HUES48 (cell line): ENCODE measurements at regions not wholly inside any gene's neighbourhood (a gene's known extent, or its start where the extent isn't known, plus 50 kb on each side); places are given as distances from the start of the nearest gene placed in this dataset.
A peak's percentile ranks its signal among the peaks of the same experiment; 100 is the strongest.

Source experiments
- H3K27ac ChIP-seq: one replicate; pipeline ENCODE4 v1.7.0; 2013; ENCODE audit warnings: low read depth, low read length, inconsistent platforms
- H3K27me3 ChIP-seq: 2 replicates; pipeline ENCODE4 v1.6.1; 2013; ENCODE audit warnings: mild to moderate bottlenecking, low read length; ENCODE audit not compliant: control insufficient read depth, insufficient read depth
- H3K36me3 ChIP-seq: 2 replicates; pipeline ENCODE4 v1.6.1; 2013; ENCODE audit warnings: low read length; ENCODE audit not compliant: control insufficient read depth, insufficient read depth
- H3K4me1 ChIP-seq: 2 replicates; pipeline ENCODE4 v1.6.1; 2013; ENCODE audit warnings: mild to moderate bottlenecking, low read length; ENCODE audit not compliant: control insufficient read depth, insufficient read depth
- H3K4me3 ChIP-seq: 2 replicates; pipeline ENCODE4 v1.5.1; 2013; ENCODE audit warnings: mild to moderate bottlenecking, low read depth, low read length
- H3K9ac ChIP-seq: 2 replicates; pipeline ENCODE4 v1.6.1; 2013; ENCODE audit warnings: mild to moderate bottlenecking, low read depth, low read length, moderate library complexity
- H3K9me3 ChIP-seq: 2 replicates; pipeline ENCODE4 v1.6.1; 2013; ENCODE audit warnings: low read length; ENCODE audit not compliant: control insufficient read depth, insufficient read depth

GRCh38 chr1:30819244-30819571 is 61.6 kb upstream of the LAPTM5 start:
- H3K4me3 ChIP-seq: no peak overlapping the region
- no peak overlapping the region for H3K9ac ChIP-seq
- H3K9me3 ChIP-seq: no peaks in the 10 kb centered on the region
- peaks cover 23% of the 10 kb centered on the region for H3K4me1 ChIP-seq
- H3K27me3 ChIP-seq: 0 out of 2 replicates have a peak, but pooled peaks cover 4% of the 10 kb centered on the region
- no peak overlapping the region for H3K27ac ChIP-seq
- no peaks in the 10 kb centered on the region for H3K36me3 ChIP-seq

DNA sequence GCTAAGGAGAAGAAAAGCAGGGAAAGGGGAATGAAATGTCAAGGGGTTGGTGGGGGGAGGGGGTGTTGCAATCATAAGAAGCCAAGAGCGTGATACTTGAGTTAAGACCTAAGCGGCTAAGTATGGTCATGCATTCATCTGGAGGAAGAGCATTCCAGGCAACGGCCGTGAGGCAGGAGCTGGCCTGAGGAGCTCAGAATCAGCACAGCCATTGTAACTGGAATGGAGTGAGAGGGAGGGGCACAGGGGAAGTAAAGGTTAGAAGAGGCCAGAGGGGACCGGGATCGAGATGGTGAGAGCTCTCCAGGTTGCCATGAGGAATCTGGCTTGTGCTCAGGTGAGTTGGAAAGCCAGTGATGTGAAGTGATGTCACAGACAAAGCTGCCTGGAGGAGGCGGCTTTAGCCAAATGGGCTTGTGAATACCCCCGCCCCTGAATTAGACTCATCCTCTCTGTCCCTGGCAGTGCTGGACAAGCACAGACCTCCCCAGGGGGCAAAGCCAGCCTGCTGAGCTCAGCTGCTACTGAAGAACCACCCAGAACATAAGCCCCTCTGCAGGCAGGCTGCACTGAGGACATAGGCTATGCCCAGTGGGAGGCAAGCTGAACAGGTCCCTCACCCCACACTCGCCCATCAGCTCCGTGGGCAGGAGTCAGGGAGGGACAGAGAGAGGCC is 61.1 kb upstream of the LAPTM5 start:
- no peak overlapping the region for H3K27ac ChIP-seq
- 0 out of 2 replicates have a peak, but pooled peaks cover 4% of the 10 kb centered on the region for H3K27me3 ChIP-seq
- H3K9ac ChIP-seq: no peak overlapping the region
- H3K36me3 ChIP-seq: no peaks in the 10 kb centered on the region
- H3K4me1 ChIP-seq: peaks cover 20% of the 10 kb centered on the region
- H3K9me3 ChIP-seq: no peaks in the 10 kb centered on the region
- H3K4me3 ChIP-seq: no peak overlapping the region

DNA sequence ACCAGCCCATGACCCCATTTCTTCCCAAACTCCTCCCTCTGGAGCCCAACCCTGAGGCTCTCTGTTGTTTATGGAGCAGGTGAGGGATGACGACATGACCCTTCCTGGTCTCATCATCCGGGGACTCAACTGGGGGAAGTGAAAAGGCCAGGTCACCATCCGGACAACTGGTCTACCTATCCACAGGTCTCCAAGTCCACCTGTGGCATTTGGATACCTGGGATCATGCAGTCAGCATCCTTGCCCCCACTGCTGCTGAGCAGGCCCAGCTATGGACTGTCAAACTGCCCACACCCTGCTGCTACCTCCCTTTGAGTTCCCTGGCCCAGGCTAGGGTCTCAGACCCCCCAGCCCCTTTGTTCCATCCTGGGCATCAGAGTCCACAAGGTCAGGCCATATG is 60.0 kb upstream of the LAPTM5 start:
- Histone ChIP-seq H3K36me3 (no peaks in the 10 kb centered on the region), H3K27me3 (no peaks in the 10 kb centered on the region), H3K4me3 (no peak overlapping the region), H3K9me3 (no peaks in the 10 kb centered on the region), H3K9ac (no peak overlapping the region), H3K27ac (no peak overlapping the region), H3K4me1 (peaks cover 14% of the 10 kb centered on the region)

GRCh38 chr1:30817077-30817438 is 59.5 kb upstream of the LAPTM5 start:
- no peaks in the 10 kb centered on the region for H3K9me3 ChIP-seq
- peaks cover 14% of the 10 kb centered on the region for H3K4me1 ChIP-seq
- H3K36me3 ChIP-seq: no peaks in the 10 kb centered on the region
- H3K9ac ChIP-seq: no peak overlapping the region
- no peak overlapping the region for H3K27ac ChIP-seq
- no peak overlapping the region for H3K4me3 ChIP-seq
- no peaks in the 10 kb centered on the region for H3K27me3 ChIP-seq

DNA sequence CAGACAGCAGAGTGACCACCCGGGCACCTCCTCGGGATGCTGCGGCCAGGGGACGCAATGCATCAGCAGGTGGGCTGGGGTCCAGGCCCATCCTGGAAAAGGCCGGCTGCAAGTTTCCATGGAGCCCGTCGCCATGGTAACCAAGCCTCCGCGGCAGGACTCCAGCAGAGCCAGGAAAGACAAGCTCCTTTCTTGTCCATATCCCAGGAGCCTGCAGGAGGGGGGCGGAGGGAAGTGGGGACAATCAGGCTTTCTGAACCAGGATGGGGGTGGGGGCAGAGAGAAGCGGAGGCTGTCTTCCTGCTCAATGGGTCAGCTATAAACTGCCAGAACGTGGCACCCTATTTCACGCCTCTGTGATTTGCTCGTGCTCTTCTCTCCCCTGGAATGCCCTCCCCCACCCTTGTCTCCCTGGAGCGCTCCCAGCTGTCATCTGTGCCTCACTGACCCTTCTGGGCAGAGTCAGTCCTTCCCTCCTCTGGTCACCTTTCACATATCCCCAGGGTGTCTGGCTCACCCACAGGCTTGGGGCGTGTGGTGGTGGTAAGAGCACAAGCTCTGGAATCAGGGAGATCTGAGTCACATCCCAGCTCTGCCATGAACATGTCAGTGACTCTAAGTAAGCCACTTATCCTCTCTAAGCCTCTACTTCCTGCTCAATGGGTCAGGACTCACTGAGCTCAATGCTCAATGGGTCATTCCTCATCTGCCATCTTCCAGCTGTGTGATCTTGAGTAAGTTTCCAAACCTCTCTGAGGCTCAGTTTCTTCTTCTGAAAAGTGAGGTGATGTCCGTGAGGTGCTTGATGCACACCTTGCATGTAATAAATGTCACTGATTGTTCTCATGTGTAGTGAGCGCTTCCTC is 58.9 kb upstream of the LAPTM5 start:
- H3K4me3 ChIP-seq: peak overlapping the region; percentile 40; the same call in 1 of the 2 replicates
- H3K27ac ChIP-seq: no peak overlapping the region
- H3K9me3 ChIP-seq: no peaks in the 10 kb centered on the region
- no peaks in the 10 kb centered on the region for H3K27me3 ChIP-seq
- no peak overlapping the region for H3K9ac ChIP-seq
- peaks cover 14% of the 10 kb centered on the region for H3K4me1 ChIP-seq
- H3K36me3 ChIP-seq: no peaks in the 10 kb centered on the region

GRCh38 chr1:30815556-30815955 is 58.0 kb upstream of the LAPTM5 start:
- Histone ChIP-seq H3K4me3 (no peak overlapping the region), H3K36me3 (no peaks in the 10 kb centered on the region), H3K9ac (no peak overlapping the region), H3K27me3 (no peaks in the 10 kb centered on the region), H3K27ac (no peak overlapping the region), H3K9me3 (no peaks in the 10 kb centered on the region), H3K4me1 (peaks cover 14% of the 10 kb centered on the region)

GRCh38 chr1:30814292-30814691 is 56.7 kb upstream of the LAPTM5 start:
- Histone ChIP-seq H3K9me3 (no peaks in the 10 kb centered on the region), H3K4me1 (peaks cover 22% of the 10 kb centered on the region), H3K4me3 (no peak overlapping the region), H3K27ac (no peak overlapping the region), H3K36me3 (no peaks in the 10 kb centered on the region), H3K27me3 (no peaks in the 10 kb centered on the region), H3K9ac (no peak overlapping the region)

- H3K9ac ChIP-seq: no peak overlapping the region
- no peaks in the 10 kb centered on the region for H3K27me3 ChIP-seq
- peaks cover 27% of the 10 kb centered on the region for H3K4me1 ChIP-seq
- H3K9me3 ChIP-seq: no peaks in the 10 kb centered on the region
- no peak overlapping the region for H3K27ac ChIP-seq
- no peak overlapping the region for H3K4me3 ChIP-seq
- no peaks in the 10 kb centered on the region for H3K36me3 ChIP-seq
These were observed 54.5 kb upstream of the LAPTM5 start for GRCh38 chr1:30812076-30812475.

- Histone ChIP-seq H3K4me3 (no peak overlapping the region), H3K9me3 (no peaks in the 10 kb centered on the region), H3K27me3 (no peaks in the 10 kb centered on the region), H3K27ac (no peak overlapping the region), H3K9ac (no peak overlapping the region), H3K36me3 (no peaks in the 10 kb centered on the region), H3K4me1 (peaks cover 19% of the 10 kb centered on the region)
These were observed 53.6 kb upstream of the LAPTM5 start for GRCh38 chr1:30811187-30811586.

- Histone ChIP-seq H3K9ac (no peak overlapping the region), H3K4me3 (no peak overlapping the region), H3K9me3 (no peaks in the 10 kb centered on the region), H3K27me3 (no peaks in the 10 kb centered on the region), H3K36me3 (no peaks in the 10 kb centered on the region), H3K27ac (peak overlapping the region; percentile 81), H3K4me1 (peaks cover 22% of the 10 kb centered on the region)
These were observed 53.0 kb upstream of the LAPTM5 start for GRCh38 chr1:30810416-30811080.
